ENCODE measurements at regions not wholly inside any gene's neighbourhood (a gene's known extent, or its start where the extent isn't known, plus 50 kb on each side); places are given as distances from the start of the nearest gene placed in this dataset.

- Histone ChIP-seq H3K4me1 (no peaks in the 10 kb centered on the region), H3K27ac (replicated peaks) (no peak overlapping the region), H3K4me3 (no peak overlapping the region), H3K27me3 (ENCODE audit: low read depth) (no peaks in the 10 kb centered on the region), H3K9me3 (replicated peaks) (peaks cover 26% of the 10 kb centered on the region), H3K36me3 (no peaks in the 10 kb centered on the region)
- DNase-seq: no peak
- intact Hi-C loops (cut with micrococcal nuclease): no loop called here
- TF ChIP-seq CTCF (IDR thresholded peaks at IDR 0.05; ENCODE audit: borderline replicate concordance): no peak
These were observed 825.5 kb upstream of the NXPH2 start for GRCh38 chr2:139605668-139606067.

GRCh38 chr2:139600166-139600565 lies 820.0 kb upstream of the NXPH2 start:
- intact Hi-C loops (cut with micrococcal nuclease): no loop called here
- Histone ChIP-seq H3K36me3 (no peaks in the 10 kb centered on the region), H3K4me1 (no peaks in the 10 kb centered on the region), H3K4me3 (no peak overlapping the region), H3K9me3 (replicated peaks) (peaks cover 13% of the 10 kb centered on the region), H3K27ac (replicated peaks) (no peak overlapping the region), H3K27me3 (ENCODE audit: low read depth) (no peaks in the 10 kb centered on the region)
- no peak for DNase-seq
- no peak for TF ChIP-seq CTCF (IDR thresholded peaks at IDR 0.05; ENCODE audit: borderline replicate concordance)

GRCh38 chr2:139585101-139585500 lies 804.9 kb upstream of the NXPH2 start:
- Histone ChIP-seq H3K9me3 (replicated peaks) (peaks cover 16% of the 10 kb centered on the region), H3K4me3 (no peak overlapping the region), H3K27me3 (ENCODE audit: low read depth) (no peaks in the 10 kb centered on the region), H3K27ac (replicated peaks) (no peak overlapping the region), H3K4me1 (no peaks in the 10 kb centered on the region), H3K36me3 (no peaks in the 10 kb centered on the region)
- intact Hi-C loops (cut with micrococcal nuclease): no loop called here
- DNase-seq: no peak
- TF ChIP-seq CTCF (IDR thresholded peaks at IDR 0.05; ENCODE audit: borderline replicate concordance): no peak

- no peak overlapping the region for H3K4me3 ChIP-seq
- no peaks in the 10 kb centered on the region for H3K36me3 ChIP-seq
- peaks cover 30% of the 10 kb centered on the region for H3K9me3 ChIP-seq (replicated peaks)
- no peaks in the 10 kb centered on the region for H3K27me3 ChIP-seq (ENCODE audit: low read depth)
- intact Hi-C loops (cut with micrococcal nuclease): no loop called here
- H3K27ac ChIP-seq (replicated peaks): no peak overlapping the region
- no peak for TF ChIP-seq CTCF (IDR thresholded peaks at IDR 0.05; ENCODE audit: borderline replicate concordance)
- DNase-seq: no peak
- H3K4me1 ChIP-seq: no peaks in the 10 kb centered on the region
These were observed 794.2 kb upstream of the NXPH2 start for GRCh38 chr2:139574371-139574770.

GRCh38 chr2:139556789-139557188 lies 776.6 kb upstream of the NXPH2 start:
- TF ChIP-seq CTCF (IDR thresholded peaks at IDR 0.05; ENCODE audit: borderline replicate concordance): no peak
- Histone ChIP-seq H3K27ac (replicated peaks) (no peak overlapping the region), H3K4me3 (no peak overlapping the region), H3K4me1 (no peaks in the 10 kb centered on the region), H3K9me3 (replicated peaks) (no peaks in the 10 kb centered on the region), H3K36me3 (no peaks in the 10 kb centered on the region), H3K27me3 (ENCODE audit: low read depth) (no peaks in the 10 kb centered on the region)
- intact Hi-C loops (cut with micrococcal nuclease): no loop called here
- DNase-seq: no peak

- Histone ChIP-seq H3K4me1 (no peaks in the 10 kb centered on the region), H3K36me3 (no peaks in the 10 kb centered on the region), H3K9me3 (replicated peaks) (no peaks in the 10 kb centered on the region), H3K27me3 (ENCODE audit: low read depth) (no peaks in the 10 kb centered on the region), H3K27ac (replicated peaks) (no peak overlapping the region), H3K4me3 (no peak overlapping the region)
- no peak for DNase-seq
- no peak for TF ChIP-seq CTCF (IDR thresholded peaks at IDR 0.05; ENCODE audit: borderline replicate concordance)
- intact Hi-C loops (cut with micrococcal nuclease): no loop called here
These were observed 770.7 kb upstream of the NXPH2 start for GRCh38 chr2:139550873-139551272.
